GM12865 (cell line): ENCODE measurements at regions not wholly inside any gene's neighbourhood (a gene's known extent, or its start where the extent isn't known, plus 50 kb on each side); places are given as distances from the start of the nearest gene placed in this dataset.
"Not testable (repeated sequence)": the region's sequence is repeated elsewhere in the genome, so short reads cannot be mapped to it uniquely, and the experiment has no call there.

Experiments used
- DNase-seq: peaks from one replicate; pipeline ENCODE4 v3.0.0; 2010; ENCODE audit warnings: low read depth
- H3K4me3 ChIP-seq: 2 replicates; pipeline ENCODE4 v1.5.1; 2011; ENCODE audit warnings: mild to moderate bottlenecking, low read depth, low read length, control low read depth

DNA sequence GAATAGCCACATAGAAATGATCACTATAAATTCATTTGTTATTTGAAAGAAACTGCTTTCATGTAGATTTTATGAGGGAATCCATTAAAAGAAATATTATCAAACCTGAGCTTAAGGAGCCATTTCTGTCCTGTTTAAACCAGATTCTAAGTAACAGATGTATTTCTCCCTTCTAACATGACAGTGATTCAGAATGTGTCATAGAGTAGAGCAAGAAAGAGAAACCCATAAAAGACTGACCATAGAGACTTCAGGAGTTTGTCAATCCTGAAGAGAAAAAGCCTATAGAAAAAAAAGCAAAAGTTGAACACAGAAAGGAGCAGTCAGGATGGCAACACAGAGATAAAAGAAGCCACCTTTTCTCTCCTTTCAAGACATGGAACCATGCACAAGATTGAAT lies 390.6 kb downstream of the PRIM2 start:
- not testable (repeated sequence) for DNase-seq, H3K4me3 ChIP-seq

DNA sequence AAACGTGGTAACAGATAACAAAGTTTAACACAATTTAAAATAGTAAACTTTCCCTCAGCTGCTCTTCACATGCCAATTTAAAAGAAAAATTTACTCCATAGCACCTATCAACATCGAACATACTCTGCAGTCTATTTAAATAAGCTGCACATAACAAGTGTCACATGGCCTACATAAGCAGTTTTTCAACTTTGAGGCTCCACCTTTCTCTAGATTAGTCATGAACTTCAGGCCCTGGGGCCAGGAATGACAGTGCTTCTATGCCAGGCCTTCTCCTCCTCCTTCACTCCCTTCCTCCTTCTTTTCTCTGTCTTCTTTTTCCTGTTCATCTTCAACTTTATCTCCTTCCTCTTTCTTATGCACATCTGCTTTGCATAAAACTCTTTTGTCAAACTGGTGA lies 405.1 kb downstream of the PRIM2 start:
- DNase-seq, H3K4me3 ChIP-seq: not testable (repeated sequence)

DNA sequence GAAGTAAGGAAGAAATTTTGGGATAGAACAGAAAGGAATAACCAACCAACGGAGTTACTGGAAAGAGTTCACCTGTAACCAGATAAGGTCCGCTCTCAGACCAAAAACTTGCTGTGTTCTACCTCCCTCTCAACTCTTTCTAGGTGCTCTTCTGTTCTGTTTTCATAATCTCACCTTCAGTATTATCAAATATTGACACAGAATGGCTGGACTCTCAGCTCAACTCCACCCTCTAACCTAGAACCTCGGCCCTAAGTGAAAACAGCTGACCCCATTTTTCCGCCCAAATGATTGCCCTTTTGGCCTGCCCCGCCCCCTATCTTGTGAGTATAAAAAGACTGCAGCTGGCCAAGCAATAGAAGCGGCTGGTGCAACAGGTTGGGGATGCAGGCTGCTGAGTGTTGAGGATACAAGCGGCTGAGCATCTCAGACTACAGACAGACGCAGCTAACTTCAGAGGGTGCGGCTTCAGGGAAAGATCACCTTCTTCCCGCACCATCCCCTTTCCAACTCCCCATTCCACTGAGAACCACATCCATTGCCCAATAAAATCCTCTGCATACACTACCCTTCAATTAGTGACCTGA lies 406.5 kb downstream of the PRIM2 start:
- not testable (repeated sequence) for DNase-seq

DNA sequence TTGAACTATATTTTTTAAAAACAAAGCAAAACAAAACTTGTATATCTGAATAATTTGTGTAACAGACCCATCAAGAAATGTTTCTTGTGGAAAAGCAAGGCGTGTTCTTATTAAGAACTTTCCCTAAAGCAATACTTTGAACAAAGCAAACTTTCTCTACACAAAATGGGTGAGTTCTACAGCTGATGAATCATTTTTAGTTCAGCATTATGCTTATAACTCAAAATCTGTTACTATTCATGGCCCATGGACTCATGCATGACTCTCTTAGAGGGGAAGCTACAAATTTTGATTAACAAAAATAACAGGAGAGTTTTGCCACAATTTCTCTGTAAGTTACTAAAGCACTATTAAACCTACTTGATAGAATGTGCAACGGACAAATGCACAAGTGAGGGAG lies 412.0 kb downstream of the PRIM2 start:
- H3K4me3 ChIP-seq, DNase-seq: not testable (repeated sequence)

More for the DNA sequence above, 406.5 kb downstream of the PRIM2 start:
- not testable (repeated sequence) for H3K4me3 ChIP-seq

DNA sequence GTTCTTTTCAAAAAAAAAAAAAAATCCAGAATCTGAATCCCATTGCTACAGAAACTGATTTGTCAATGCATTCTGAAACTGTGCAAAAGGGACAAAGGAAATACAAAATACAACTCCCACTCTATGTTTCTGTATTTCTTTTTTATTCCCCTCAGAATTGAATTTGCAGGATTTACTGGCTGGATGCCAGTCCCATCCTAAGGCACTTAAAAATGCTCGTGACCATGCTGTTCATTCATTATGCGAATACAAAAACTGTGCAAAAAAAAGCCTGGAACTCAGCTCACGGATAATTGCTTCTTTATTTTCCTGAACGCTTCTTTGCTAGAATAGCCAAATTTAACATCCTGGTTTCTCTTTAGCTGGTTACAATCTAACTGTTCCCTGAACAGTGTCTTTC lies 413.3 kb downstream of the PRIM2 start:
- DNase-seq, H3K4me3 ChIP-seq: not testable (repeated sequence)

DNA sequence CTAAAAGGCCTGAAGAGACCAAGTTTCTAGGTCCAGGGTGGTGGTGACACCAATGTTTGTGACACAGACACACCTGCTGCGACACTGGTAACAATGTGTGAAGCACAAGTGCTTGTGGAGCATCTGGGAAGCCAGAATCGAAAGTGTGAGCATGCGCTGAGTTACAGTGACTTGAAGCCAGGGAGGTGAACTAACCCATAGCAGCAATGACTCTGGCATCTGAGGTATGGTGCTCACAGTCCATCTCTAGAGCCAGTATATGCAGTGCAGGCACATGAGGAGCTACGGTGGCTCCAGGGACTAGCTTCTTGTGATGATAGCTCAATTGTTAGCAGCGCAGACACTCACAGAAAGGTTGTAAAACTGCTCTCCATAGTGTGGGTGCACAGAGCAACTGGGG lies 430.3 kb downstream of the PRIM2 start:
- not testable (repeated sequence) for DNase-seq, H3K4me3 ChIP-seq

DNA sequence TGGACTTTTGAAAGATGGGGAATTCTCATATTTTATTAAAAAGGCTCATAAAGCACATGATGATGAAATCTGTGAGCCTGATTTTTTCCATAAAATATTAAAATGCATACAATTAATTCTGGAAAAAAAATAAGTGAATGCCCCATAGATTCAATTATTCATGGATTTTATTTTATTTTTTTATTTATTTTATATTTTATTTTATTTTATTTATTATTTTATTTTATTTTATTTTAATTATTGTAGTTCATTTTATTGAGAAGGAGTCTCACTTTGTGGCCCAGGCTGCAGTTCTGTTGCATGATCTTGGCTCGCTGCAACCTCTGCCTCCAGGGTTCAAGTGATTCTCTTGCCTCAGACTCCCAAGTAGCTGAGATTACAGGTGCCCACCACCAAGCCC lies 442.4 kb downstream of the PRIM2 start:
- not testable (repeated sequence) for H3K4me3 ChIP-seq, DNase-seq

DNA sequence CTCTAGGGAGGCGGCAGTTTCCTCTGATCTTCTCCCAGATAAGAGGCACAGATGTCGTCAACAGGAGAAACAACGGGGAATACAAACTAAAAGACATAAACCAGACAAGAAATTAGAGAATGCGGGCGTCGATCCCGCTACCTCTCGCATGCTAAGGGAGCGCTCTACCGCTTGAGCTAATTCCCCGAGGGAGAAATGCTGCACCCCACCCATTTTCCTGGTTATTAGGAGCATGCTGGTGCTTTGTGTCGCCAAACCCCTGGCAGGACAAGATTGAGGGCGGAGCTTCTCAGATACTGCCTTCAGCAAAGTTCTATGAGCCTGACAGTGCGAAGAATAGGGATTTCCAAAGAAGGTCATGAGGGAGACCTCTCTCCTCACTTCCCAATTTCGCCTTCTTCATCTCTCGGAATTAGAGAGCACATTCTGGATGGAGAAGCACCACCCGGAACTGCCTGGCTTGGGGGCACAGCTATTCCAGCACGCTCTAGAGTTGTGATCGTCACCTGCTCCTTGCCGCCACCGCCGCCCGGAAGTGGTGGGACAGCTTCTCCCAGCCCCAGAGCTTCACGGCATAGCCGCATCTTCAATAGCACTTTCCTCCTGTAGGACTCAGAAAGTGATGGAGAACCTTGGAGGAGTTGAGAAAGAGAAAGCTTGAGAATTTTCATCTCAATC lies 475.4 kb downstream of the PRIM2 start:
- DNase-seq, H3K4me3 ChIP-seq: not testable (repeated sequence)

DNA sequence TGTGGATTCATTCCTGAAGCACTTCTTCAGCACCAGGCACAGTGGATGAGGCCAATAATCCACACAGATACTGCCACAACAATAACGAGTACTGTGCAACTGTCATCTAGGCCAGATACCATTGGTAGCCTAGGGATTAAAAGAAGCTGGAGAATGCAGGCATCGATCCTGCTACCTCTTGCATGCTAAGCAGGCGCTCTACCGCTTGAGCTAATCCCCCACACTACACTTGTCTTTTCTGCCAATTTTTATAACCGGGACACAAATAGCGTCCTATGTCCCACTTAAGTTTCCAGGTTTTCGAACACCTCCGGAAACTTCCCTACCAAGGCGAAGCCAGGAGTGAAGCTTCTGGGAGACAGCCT lies 475.9 kb downstream of the PRIM2 start:
- DNase-seq, H3K4me3 ChIP-seq: not testable (repeated sequence)

DNA sequence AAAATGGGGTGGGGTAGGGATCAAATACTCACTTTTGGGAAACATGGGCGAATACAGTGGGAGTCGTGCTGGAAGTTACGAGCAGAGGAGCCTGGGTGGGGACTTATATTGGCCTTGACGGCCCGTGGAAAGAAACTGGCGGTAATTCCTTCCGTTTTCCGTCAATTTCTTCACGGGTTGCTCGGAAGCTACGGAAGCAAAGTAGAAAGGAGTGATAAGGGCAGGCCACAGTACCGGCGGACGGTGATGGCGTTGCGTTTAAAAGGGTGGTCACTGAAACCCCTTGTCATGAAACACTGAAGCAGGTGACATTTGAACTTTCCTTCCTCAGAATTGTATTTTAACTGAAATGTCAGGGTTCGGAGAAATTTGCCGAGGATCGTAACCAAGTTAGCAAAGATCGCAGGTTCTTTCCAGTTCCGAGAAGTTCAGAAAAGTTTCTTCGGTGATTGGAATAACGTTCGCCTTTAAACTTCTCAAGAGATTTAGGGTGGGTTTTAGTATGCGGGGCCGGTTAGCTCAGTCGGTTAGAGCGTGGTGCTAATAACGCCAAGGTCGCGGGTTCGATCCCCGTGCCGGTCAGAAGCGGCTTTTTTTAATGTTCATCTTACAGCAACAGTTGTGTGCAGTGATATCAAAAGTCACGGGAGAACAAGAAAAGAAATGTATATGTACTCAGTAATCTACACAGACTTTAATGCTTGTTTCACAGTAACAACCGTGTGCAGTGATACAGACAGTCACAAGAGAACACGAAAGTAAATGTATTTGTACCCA lies 482.5 kb downstream of the PRIM2 start:
- H3K4me3 ChIP-seq = not testable (repeated sequence)
- DNase-seq = peak; percentile 17

DNA sequence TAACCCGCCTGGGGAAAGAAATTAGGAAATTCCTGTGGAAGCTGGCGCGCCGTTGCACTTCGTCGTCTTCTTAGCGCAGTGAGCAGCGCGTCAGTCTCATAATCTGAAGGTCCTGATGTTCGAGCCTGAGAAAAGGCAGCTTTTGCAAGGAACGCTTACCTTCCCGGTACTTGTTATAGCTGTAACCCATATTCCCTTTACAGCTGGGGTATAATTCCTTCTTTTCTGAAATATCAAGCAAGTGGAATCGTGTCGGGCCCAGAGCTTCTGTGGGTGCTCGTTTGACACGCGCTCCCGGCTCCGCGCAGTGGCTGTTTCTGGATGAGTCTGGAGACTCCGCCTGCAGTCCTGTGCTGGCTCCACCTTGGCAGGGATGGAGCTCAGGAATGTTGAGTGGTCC lies 491.2 kb downstream of the PRIM2 start:
- not testable (repeated sequence) for H3K4me3 ChIP-seq, DNase-seq

DNA sequence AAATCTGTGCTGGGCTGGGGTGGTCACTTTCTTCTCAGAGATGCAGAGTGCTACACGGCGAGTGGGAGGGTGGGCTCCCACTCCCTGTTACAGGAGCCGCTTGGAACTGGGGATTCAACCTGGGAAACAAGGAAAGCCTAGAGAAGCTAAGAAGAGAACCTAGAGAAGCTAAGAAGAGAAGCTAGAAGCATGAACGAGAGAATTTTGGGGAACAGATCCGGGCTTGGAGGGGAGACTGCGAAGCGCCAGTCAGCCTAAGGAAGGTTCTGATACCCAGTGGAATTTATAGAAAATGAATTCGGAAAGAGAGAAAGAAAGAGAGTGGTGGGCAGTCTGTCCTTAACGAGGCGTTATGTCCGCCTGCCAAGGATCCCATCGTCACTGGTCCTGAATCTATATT lies 492.0 kb downstream of the PRIM2 start:
- not testable (repeated sequence) for H3K4me3 ChIP-seq

DNA sequence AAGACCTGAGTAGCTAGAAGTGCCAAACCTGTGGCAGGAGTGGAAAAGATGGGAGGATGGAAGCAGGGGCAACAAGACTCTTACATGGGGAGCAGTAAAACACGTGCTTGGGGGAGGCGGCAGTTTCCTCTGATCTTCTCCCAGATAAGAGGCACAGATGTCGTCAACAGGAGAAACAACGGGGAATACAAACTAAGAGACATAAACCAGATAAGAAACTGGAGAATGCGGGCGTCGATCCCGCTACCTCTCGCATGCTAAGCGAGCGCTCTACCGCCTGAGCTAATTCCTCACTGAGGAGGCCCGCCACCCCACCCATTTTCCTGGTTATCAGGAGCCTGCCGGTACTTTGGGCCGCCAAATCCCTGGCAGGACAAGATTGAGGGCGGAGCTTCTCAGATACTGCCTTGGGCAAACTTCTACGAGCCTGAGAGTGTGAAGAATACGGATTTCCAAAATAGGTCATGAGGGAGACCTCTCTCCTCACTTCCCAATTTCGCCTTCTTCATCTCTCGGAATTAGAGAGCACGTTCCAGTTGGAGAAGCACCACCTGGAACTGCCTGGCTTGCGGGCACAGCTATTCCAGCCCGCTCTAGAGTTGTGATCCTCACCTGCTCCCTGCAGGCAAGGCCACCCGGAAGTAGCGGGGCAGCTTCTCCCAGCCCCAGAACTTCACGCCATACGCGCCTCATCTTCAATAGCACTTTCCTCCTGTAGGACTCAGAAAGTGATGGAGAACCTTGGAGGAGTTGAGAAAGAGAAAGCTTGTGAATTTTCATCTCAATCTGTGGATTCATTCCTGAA lies 496.0 kb downstream of the PRIM2 start:
- not testable (repeated sequence) for H3K4me3 ChIP-seq, DNase-seq

More for the DNA sequence above, 492.0 kb downstream of the PRIM2 start:
- not testable (repeated sequence) for DNase-seq

DNA sequence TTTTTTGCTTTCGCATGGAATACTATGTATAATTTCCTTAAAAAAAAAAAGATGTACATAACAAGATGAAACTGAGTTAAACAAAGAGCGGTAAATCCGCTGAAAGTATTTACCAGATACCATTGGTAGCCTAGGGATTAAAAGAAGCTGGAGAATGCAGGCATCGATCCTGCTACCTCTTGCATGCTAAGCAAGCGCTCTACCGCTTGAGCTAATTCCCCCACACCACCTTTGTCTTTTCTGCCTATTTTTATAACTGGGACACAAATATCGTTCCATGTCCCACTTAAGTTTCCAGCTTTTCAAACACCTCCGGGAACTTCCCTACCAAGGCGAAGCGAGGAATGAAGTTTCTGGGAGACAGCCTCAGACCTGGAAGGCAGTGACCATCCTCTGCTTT lies 498.4 kb downstream of the PRIM2 start:
- not testable (repeated sequence) for H3K4me3 ChIP-seq

DNA sequence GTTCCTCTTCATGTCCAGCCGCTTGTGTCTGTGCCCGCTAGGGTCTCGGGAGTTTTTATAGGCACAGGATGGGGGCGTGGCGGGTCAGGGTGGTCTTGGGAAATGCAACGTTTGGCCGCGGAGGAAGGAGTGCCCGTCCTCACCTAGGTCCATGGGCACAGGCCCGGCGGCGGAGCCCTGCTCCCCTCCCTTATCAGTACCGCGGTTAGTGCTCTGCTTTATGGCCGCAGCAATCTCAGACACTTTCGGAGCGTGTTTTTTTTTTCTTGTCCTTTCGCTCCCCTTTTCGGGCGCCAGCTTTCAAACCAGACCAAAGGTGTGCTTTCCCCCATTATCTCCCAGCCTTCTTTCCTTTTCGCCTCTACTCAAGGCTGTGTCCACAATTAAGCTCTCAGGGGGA lies 503.9 kb downstream of the PRIM2 start:
- not testable (repeated sequence) for DNase-seq, H3K4me3 ChIP-seq

More for the DNA sequence above, 498.4 kb downstream of the PRIM2 start:
- not testable (repeated sequence) for DNase-seq

DNA sequence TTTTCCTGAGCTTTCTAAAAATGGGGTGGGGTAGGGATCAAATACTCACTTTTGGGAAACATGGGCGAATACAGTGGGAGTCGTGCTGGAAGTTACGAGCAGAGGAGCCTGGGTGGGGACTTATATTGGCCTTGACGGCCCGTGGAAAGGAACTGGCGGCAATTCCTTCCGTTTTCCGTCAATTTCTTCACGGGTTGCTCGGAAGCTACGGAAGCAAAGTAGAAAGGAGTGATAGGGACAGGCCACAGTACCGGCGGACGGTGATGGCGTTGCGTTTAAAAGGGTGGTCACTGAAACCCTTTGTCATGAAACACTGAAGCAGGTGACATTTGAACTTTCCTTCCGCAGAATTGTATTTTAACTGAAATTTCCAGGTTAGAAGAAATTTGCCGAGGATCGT lies 505.0 kb downstream of the PRIM2 start:
- not testable (repeated sequence) for H3K4me3 ChIP-seq, DNase-seq
